ENCODE measurements at regions not wholly inside any gene's neighbourhood (a gene's known extent, or its start where the extent isn't known, plus 50 kb on each side); places are given as distances from the start of the nearest gene placed in this dataset.

GRCh38 chr7:94288096-94288495 lies 106.6 kb upstream of the COL1A2 start:
- TF ChIP-seq, protein P1, sequence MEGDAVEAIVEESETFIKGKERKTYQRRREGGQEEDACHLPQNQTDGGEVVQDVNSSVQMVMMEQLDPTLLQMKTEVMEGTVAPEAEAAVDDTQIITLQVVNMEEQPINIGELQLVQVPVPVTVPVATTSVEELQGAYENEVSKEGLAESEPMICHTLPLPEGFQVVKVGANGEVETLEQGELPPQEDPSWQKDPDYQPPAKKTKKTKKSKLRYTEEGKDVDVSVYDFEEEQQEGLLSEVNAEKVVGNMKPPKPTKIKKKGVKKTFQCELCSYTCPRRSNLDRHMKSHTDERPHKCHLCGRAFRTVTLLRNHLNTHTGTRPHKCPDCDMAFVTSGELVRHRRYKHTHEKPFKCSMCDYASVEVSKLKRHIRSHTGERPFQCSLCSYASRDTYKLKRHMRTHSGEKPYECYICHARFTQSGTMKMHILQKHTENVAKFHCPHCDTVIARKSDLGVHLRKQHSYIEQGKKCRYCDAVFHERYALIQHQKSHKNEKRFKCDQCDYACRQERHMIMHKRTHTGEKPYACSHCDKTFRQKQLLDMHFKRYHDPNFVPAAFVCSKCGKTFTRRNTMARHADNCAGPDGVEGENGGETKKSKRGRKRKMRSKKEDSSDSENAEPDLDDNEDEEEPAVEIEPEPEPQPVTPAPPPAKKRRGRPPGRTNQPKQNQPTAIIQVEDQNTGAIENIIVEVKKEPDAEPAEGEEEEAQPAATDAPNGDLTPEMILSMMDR (conservative IDR thresholded peaks at IDR 0.05; ENCODE audit: low read depth, low read length): no peak
- TF ChIP-seq EZH2 (IDR thresholded peaks at IDR 0.05; ENCODE audit: low read length, unreplicated experiment): no peak
- no peak for TF ChIP-seq EZH2phosphoT487 (IDR thresholded peaks at IDR 0.05; ENCODE audit: borderline replicate concordance, low read length)
